ENCODE measurements at regions not wholly inside any gene's neighbourhood (a gene's known extent, or its start where the extent isn't known, plus 50 kb on each side); places are given as distances from the start of the nearest gene placed in this dataset.

DNA sequence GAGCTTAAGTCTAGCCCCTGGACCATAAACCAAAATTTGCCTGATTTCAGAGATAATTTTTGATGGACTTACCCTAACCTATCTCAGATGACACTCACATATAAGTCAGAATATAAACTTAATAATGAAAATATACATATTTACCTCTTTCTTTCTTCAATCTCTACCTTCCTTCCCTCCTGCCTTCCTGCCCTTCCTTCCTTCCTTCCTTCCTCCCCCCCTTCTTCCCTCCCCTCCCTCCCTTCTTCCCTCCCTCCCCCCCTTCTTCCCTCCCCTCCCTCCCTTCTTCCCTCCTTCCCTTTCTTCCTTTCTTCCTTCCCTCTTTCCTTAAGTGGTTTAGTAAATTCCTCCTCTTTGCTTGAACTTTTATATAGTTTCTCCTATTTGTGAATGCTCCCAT, 88.7 kb downstream of the EDNRB start:
- no peak overlapping the region for H3K4me3 Mint-ChIP-seq

GRCh38 chr13:77828799-77829198, 89.8 kb downstream of the EDNRB start:
- Mint-ChIP-seq H3K4me1 (ENCODE audit: unreplicated experiment) (peaks cover 7% of the 10 kb centered on the region), H3K27ac (no peak overlapping the region)

More for the DNA sequence above, 88.7 kb downstream of the EDNRB start:
- no peak for DNase-seq (ENCODE audit: extremely low spot score, unreplicated experiment)
- H3K36me3 Mint-ChIP-seq: no peaks in the 10 kb centered on the region
- no peak overlapping the region for H3K27ac Mint-ChIP-seq
- no peaks in the 10 kb centered on the region for H3K9me3 Mint-ChIP-seq
- TF ChIP-seq, protein P1, sequence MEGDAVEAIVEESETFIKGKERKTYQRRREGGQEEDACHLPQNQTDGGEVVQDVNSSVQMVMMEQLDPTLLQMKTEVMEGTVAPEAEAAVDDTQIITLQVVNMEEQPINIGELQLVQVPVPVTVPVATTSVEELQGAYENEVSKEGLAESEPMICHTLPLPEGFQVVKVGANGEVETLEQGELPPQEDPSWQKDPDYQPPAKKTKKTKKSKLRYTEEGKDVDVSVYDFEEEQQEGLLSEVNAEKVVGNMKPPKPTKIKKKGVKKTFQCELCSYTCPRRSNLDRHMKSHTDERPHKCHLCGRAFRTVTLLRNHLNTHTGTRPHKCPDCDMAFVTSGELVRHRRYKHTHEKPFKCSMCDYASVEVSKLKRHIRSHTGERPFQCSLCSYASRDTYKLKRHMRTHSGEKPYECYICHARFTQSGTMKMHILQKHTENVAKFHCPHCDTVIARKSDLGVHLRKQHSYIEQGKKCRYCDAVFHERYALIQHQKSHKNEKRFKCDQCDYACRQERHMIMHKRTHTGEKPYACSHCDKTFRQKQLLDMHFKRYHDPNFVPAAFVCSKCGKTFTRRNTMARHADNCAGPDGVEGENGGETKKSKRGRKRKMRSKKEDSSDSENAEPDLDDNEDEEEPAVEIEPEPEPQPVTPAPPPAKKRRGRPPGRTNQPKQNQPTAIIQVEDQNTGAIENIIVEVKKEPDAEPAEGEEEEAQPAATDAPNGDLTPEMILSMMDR (conservative IDR thresholded peaks at IDR 0.05): no peak
- H3K27me3 Mint-ChIP-seq: peaks cover 27% of the 10 kb centered on the region
- peaks cover 7% of the 10 kb centered on the region for H3K4me1 Mint-ChIP-seq (ENCODE audit: unreplicated experiment)

DNA sequence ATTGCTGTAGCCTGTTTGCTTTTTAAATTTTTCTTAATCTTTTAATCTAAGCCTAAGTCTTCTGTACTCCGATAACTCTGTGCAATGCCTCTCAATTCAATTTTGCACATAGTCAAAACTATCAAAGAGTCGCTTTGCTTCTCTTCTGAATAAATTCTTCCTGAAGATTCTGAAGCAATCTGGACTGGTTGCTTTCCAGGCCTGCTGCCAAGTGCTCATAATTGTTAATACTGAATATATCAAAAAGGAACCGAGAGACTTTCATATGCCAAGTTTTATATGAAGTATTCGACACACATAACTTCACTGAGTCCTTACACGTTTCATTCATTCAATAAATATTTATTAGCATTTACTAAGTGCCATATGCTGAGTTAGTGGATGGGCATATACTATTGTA, 91.3 kb downstream of the EDNRB start:
- Mint-ChIP-seq H3K4me1 (ENCODE audit: unreplicated experiment) (peaks cover 3% of the 10 kb centered on the region), H3K9me3 (no peaks in the 10 kb centered on the region), H3K27me3 (peaks cover 32% of the 10 kb centered on the region), H3K4me3 (no peak overlapping the region), H3K27ac (no peak overlapping the region), H3K36me3 (no peaks in the 10 kb centered on the region)
- TF ChIP-seq, protein P1 (conservative IDR thresholded peaks at IDR 0.05): no peak
- no peak for DNase-seq (ENCODE audit: extremely low spot score, unreplicated experiment)

More at GRCh38 chr13:77828799-77829198, 89.8 kb downstream of the EDNRB start:
- DNase-seq (ENCODE audit: extremely low spot score, unreplicated experiment): no peak
- H3K4me3 Mint-ChIP-seq: no peak overlapping the region
- no peaks in the 10 kb centered on the region for H3K36me3 Mint-ChIP-seq
- TF ChIP-seq, protein P1 (conservative IDR thresholded peaks at IDR 0.05): no peak
- no peaks in the 10 kb centered on the region for H3K9me3 Mint-ChIP-seq
- peaks cover 29% of the 10 kb centered on the region for H3K27me3 Mint-ChIP-seq

DNA sequence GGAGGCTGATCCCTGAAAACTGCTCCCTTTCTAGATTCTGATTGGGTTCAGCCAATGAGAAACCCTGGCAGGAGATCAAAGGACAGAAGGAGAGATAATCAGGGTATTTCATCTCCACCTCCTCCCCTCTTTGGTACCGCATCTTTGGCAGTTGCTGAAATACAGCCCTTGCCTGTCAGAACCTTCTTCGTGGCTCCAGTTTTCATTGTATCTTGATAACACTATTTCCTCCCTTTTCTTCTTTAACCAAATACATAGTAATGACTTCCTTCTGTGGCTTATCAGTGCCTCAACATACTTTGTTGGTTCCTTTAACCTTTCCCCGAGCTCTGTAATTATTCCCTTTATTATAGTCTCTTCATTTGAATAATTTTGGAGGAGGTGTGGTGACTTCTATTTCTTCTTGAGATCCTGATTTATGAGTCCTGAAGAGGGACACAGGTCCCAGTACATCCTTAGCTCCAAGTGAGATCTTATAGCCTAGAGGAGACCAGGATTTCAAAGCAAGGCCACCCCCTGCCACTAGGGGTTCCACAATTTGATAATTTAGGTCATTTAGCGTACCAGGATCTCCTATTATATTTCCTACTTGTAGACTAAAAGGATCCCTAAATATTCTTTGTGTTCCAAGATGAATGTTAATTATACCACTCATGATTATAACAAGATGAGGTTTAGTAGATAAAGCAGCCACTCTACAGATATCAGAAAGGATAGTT, 98.0 kb downstream of the EDNRB start:
- Mint-ChIP-seq H3K27me3 (peaks cover 67% of the 10 kb centered on the region), H3K9me3 (no peaks in the 10 kb centered on the region), H3K27ac (no peak overlapping the region), H3K36me3 (no peaks in the 10 kb centered on the region), H3K4me1 (ENCODE audit: unreplicated experiment) (no peaks in the 10 kb centered on the region), H3K4me3 (no peak overlapping the region)
- TF ChIP-seq, protein P1 (conservative IDR thresholded peaks at IDR 0.05): peak; percentile 60
- DNase-seq (ENCODE audit: extremely low spot score, unreplicated experiment): no peak

DNA sequence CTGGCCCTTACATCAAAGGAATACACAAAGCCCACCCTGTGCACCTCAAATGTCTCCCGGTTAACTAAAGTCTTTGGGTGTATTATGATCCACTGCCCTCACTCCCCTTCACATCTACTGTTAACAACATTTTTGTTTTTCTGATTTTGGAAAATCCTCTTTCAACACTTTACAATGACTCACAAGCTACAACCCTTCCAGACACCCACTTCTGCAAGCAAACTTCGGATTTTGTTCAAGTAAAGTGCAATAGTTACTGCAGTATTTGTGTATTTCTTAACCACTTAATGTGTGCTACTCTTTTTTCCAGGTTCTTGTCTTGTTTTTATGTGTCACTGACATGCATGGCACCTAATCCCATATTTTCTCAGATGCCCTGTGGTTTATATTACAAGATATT, 101.1 kb downstream of the EDNRB start:
- H3K27me3 Mint-ChIP-seq: peaks cover 73% of the 10 kb centered on the region
- H3K9me3 Mint-ChIP-seq: no peaks in the 10 kb centered on the region
- no peaks in the 10 kb centered on the region for H3K36me3 Mint-ChIP-seq
- DNase-seq (ENCODE audit: extremely low spot score, unreplicated experiment): no peak
- H3K4me3 Mint-ChIP-seq: no peak overlapping the region
- TF ChIP-seq, protein P1 (conservative IDR thresholded peaks at IDR 0.05): no peak
- H3K4me1 Mint-ChIP-seq (ENCODE audit: unreplicated experiment): no peaks in the 10 kb centered on the region
- no peak overlapping the region for H3K27ac Mint-ChIP-seq
